HG03521 (cell line): ENCODE measurements at regions not wholly inside any gene's neighbourhood (a gene's known extent, or its start where the extent isn't known, plus 50 kb on each side); places are given as distances from the start of the nearest gene placed in this dataset.

ENCODE experiments used
- ATAC-seq: cut with Tn5 transposase; IDR thresholded peaks from one replicate; pipeline ENCODE4 v1.9.1; 2021; ENCODE audit warnings: mild to moderate bottlenecking, moderate library complexity; ENCODE audit not compliant: unreplicated experiment

DNA sequence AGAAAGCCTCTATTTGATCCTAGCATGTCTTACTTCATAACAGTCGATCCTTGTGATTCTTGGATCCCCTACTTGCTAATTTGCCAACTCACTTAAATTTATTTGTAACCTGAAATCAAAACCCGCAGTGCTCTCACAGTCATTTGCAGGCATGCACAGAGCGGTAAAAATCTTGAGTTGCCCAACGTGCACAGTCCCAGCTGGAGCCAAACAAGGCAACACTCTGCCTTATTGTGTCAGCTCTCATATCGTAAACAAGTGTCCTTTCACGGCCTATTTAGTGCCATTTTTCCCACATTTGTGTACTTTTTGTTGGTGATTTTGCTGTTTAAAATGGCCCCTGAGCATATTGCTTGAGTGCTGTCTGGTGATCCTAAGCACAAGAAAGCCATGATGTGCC is 511.3 kb upstream of the WWC1 start:
- no peak for ATAC-seq

GRCh38 chr5:167783145-167783817 is 508.2 kb upstream of the WWC1 start:
- no peak for ATAC-seq

GRCh38 chr5:167785106-167785505 is 506.3 kb upstream of the WWC1 start:
- ATAC-seq, result no peak

DNA sequence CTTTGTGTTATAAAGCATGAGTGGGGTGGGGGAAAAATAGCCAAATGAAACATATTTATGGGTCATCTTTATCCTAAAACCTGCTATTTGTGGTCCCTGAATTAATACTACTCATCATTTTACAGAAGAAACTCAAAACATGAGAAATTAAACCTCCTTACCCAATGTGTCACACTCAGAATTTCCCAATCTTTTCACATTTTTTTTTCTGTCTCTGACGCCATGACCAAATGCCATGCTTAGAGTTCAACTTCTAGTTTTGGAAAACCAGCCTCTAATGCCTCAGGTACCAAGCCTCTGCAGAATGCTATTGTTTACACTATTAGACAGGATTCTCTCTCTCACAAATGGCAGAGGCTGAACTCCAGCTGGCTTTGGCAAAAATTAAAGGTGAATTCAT is 505.5 kb upstream of the WWC1 start:
- ATAC-seq, result no peak

DNA sequence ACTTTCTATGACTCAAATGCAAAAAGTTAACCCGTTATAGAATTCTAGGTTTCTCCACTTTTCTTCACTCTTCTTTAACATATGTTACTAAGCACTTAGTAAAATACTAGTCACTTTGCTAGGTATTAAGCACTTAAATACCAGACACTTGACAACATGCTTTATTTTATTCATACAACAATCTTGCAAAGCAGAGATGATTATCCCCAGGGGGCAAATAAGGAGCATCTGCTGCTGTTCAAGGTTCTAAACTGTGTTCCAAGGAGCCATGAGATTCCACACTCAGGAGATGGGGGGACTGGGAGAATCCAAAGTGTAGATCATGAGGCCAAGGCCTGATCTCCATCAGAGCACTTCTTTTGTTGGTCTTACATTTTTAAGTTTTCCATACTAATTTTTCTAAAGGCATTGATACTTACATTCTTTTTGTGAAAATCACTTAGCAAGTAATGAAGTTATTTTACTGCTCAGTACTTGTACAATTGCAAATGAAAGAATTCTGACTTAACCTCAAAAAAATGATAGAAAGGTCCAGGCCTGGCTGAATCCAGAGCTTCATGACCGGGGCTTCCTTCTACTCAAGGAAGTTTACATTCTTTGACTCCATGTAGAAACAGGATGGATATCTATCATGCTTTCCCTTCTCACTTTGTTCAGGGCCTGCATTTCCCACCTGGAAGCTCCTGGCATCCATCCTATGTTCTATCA is 504.4 kb upstream of the WWC1 start:
- no peak for ATAC-seq

GRCh38 chr5:167790045-167790444 is 501.4 kb upstream of the WWC1 start:
- no peak for ATAC-seq

GRCh38 chr5:167790462-167791260 is 500.8 kb upstream of the WWC1 start:
- ATAC-seq, result no peak

DNA sequence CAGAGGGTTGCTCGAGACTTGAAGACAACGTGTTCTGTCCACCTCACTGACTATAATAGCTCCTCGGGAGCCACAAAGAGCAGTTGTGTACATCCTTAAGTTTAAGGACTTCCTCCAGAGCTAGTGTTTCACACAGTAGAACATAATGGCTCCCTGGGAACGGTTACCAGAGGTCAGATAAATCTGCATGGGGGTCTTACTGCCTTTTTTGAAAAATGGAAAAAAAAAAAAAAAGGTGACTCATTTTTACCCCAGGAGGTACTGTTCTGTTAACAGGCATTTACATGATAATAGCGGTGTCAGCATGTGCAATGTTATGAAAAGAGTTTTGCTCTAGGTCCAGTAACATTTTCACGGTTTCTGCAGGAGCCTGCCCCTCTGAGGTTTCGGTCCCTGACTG is 498.9 kb upstream of the WWC1 start:
- no peak for ATAC-seq

GRCh38 chr5:167793700-167794099 is 497.7 kb upstream of the WWC1 start:
- no peak for ATAC-seq

DNA sequence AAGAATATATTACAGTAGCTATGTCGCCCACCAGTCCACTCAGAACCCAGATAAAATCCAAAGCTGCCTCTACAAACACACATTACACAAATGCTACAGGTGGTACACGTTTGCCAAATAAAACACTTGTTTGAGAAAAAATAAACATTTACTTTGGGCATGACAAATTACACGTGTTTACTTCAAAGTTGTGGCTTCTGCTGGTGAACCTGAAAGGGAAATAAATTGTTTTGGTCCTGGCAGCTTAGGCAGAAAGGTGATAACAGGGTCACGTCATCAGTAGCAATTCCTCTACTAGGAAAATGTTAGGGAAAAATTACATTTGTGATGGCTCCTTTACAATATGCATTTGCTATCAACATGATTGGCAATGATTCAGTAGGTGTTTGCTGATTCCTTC is 497.3 kb upstream of the WWC1 start:
- no peak for ATAC-seq

- no peak for ATAC-seq
Measured at GRCh38 chr5:167796672-167797071, 494.8 kb upstream of the WWC1 start.

DNA sequence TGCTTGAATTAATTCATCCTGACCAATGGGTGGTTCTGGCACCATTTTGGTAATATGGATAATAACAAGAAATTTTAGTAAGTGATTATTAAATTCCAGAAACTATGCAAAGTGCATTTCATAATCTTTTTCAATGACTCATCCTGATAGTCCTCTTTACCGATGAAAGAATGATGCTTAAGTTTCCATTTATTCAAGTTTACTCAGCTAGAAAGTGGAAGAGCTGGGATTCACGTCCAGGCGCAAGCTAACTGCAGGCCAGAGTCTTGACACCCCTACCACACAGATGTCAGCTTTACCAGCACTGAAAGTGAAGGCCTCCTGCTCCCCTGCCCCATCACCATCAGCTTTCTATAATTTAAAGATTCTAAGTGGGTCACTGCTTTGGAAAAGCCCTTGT is 493.5 kb upstream of the WWC1 start:
- no peak for ATAC-seq

- no peak for ATAC-seq
Measured at GRCh38 chr5:167798448-167798847, 493.0 kb upstream of the WWC1 start.

DNA sequence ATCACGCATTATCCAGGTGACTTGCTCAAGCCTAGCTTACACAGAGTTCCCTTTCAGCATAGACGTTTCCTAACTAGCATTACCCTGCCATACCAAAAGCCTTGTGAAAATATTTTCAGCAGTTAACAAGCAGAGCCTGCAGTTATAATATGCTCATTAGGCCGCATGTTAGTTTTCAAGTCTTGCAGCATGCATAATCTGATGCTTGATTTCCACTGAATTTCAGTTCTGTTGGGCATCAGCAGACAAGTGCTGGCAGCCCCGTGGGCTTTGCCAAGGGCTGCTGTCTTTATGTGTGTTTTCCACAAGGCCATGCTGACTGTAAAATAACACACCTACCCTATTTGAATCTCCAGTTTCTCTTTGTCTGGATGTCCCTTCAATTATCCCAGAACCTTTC is 491.0 kb upstream of the WWC1 start:
- no peak for ATAC-seq

- ATAC-seq, result no peak
Measured at GRCh38 chr5:167801999-167802398, 489.4 kb upstream of the WWC1 start.

DNA sequence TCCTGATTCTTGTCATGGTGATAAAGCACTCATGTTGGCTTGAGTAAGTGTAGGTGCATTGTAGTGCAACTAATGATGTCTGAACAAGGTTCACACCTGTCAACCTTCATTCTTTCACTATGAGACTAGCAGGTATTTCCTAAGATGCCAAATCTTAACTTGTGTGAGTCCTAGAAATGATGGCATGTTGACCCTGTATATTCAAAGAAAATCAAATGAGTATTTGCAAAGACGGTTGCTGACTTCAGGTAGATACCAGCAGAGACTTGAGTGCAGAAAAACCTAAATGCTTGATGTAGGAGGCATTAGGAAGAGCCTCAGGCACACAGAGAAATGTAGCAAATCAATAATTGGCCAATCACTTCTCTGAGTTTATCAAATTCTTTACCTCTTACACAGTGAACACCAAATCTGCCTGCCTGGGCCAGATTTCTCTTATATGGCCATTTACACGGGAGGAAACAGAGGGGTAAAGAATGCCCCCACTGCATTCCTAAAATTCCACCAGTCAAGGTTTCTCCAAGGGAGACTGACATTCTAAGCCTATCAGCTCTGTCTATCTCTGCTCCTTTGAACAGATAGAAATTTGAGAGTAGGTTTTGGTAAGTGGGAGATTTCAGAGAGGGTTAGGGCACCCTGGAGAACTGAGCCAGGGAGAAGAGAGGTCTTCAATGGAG is 488.6 kb upstream of the WWC1 start:
- no peak for ATAC-seq

DNA sequence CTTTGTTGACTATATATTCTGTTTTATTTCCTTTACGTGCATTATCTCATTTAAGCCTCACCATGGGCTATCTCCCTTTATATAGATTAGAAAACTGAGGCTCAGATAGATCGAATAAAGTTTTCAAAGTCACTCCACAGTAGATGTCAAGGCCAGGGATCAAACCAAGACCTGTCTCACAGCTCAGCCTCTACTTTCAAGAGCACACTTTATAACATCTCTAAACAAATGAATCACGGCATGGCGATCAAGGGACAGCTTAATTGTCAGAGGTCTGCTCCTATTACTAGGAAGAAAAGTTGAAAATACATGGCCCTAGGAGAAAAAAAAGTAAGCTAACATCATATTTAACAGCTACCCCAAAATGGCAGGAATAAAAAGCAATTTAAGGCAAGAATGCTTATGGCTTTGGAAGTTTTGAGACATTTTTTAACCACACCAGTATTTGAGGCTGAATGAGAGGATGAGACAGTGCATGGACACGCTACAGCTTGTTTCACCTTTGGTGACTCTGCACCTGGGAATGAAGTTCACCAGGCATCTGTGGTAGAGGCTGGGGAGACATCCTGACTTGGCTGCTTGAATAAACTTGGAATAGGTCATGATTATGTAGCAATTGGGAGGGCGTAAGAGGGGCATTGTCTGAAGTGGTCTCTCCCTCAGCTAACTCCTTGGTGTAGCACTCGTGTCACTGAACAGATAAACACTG is 486.8 kb upstream of the WWC1 start:
- no peak for ATAC-seq

DNA sequence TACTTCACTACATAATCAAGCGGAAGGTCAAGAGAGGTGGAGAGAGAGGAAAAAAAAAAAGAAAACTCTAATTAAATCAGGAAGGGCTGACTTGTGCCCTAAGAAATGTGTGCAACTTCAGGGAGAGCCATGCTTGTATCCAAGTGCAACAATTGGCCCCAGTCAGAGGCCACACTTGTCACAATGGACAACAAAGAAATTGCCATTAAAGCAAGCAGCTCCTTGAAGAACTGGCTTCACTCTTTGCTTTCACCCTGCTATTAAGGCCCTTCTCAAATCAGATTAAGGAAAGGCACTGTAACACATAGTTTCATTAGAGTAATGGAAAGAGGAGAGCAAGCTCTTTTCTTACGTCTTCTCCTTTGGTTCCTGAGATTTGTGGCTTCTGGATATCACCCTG is 480.9 kb upstream of the WWC1 start:
- ATAC-seq, result no peak

DNA sequence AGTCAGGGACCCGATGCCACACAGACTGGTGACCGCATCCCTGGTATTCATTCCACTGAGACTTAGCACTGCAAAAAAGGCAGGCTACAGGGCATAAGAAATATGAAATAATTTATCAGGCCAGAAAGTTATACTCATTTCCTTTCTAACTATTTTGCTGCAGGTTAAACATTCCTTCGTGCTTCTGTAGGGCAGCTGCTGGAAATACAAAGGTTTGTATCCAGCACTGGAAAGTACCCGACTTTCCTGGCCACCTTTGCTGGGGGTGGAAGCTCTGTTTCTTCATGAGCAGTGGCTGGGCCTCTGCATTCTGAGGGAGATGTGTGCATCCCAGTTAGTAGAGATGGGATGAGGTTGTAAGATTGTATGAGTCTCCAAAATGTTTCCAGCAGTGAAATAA is 478.6 kb upstream of the WWC1 start:
- ATAC-seq, result no peak

DNA sequence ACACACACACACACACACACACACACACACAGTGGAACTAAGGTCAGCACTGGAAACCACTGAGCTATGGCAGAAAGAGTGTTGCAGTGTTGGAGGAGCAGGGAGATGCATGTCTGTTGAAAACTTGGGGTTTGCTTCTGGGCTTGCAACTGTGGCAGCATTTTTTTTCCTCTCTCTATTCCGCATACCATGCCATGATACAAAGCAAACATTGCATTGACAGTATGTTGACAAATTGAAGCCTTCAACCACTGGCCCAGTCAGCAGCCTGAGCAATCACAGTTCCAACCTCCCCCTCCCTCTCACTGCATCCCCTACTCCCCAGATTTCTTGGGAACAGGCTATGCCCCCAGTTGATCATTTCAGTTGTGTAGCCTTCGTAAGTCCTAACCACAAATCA is 478.1 kb upstream of the WWC1 start:
- ATAC-seq, result no peak

GRCh38 chr5:167814040-167814439 is 477.4 kb upstream of the WWC1 start:
- no peak for ATAC-seq
